ENCODE measurements at regions not wholly inside any gene's neighbourhood (a gene's known extent, or its start where the extent isn't known, plus 50 kb on each side); places are given as distances from the start of the nearest gene placed in this dataset.
A peak's percentile ranks its signal among the peaks of the same experiment; 100 is the strongest.
"Not testable (repeated sequence)": the region's sequence is repeated elsewhere in the genome, so short reads cannot be mapped to it uniquely, and the experiment has no call there.

DNA sequence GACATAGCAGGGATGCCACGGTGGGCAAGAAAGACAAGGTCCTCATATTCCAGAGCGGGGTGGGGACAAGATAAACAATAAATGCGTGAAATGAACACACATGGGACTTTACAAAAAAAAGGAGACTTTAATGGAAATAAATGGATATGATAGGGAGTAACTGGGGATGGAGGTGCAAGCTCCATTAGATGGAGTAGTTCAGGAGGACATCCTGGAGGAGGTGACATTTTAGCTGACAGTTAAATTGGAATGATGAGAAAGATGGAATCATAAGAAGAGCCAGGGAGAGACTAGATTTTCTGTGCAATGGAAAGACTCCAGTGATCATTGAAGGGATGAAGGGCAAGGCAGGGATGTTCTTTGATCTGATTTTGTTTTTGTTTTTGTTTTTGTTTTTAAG, 83.6 kb upstream of the MYL10 start:
- DNase-seq: no peak

DNA sequence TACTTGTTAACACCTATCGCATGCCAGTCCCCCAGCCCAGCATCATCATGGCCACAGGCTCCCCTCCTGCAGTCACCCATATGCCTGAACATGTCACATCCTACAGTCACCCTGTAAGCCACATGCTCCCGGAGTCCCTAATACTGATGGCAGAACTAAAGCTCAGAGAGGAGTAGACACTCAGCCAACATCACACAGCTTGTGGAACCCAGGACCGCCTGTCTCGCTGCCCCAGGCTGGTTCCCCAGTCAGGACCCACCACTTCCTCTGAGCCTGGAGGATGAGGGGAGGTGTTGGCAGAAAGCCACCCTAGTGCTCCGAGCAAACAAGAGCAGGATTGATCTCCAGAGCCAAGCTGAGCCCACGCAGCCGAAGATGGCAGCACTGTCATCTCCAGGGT, 85.0 kb upstream of the MYL10 start:
- DNase-seq: no peak

DNA sequence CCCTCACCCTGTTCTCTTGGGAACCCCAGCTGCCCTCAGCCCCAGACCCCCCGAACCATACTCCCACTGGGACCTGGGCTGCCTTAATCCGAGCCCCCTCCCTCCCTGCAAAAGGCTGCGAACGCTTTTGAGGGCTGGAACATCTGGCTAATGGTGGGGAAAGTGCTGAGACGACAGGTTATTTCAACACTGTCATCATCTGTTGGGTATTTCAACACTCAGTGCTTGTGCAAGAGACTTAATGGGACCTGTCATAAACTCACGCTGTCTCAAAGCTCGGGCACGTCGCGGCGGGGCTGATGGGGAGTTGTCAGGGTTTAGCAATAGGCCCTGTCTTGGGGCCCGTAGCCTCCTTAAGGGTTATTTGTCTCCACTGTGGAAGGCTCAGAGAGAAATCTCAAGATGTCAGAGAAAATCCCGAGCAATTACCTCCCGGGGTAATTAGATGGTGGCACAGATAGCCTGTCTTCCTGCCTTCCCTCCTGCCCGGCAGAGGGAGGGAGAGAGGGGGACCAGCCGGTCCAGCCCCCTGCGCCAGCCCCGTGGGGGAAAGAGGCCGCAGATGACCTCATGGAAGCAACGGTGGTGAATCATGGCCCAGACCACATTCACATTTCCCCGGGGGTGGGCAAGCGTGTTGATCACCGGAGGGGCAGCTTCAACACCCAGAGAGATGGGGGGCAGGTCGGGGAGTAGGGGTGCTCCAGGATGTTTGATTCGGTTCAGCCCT, 88.7 kb upstream of the MYL10 start:
- no peak for DNase-seq

DNA sequence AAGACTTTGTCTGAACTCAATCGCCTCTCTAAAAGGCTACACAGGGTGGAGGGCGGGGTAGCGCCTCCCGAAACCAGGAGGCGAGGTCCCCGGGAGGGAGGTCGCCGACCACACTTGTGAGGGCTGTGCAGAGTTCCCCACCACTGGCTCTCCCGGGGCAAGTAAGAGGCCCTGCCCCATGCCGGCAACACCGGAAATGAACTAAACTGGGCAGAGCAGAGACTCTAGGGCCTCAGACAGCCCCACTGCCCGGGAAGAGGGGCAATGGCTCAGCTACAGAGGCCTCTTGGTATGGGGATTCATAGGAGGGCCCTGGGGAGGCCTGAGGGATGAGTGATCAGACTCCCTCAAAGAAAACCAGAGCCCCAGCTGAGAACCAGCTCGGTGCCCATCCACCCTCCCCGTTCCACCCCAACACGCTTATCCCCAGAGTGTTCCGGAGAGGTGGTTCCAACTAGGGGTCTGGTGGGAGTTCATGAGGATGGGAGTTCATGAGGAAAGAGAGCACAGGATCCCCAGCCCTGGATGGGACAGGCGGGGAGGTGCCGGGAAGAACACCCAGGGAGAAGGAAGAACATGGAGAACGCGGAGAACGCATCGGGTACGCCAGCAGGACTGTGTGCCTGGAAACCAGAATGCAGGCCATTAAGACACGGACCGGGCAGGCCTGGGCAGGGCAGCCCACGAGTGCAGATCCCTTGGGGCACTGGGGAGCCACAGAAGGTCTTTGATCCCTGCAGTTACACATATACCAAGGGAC, 89.4 kb upstream of the MYL10 start:
- no peak for DNase-seq

DNA sequence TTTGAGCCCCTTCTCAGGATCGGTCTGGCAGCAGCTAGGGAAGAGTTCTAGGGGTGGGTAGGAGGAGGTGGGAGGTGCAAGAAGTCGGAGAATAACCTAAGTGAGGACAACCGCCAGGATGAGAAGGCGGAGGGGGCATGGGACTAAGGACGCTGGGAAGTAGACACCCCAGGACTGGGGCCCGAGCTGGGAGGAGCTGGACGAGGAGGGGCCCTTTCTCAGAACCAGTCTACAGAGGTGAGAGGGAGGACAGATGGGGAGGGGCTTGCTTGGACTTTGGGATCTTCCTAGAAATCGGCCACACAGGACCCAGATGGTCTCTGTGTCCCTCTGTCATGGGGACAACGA, 90.0 kb upstream of the MYL10 start:
- no peak for DNase-seq

DNA sequence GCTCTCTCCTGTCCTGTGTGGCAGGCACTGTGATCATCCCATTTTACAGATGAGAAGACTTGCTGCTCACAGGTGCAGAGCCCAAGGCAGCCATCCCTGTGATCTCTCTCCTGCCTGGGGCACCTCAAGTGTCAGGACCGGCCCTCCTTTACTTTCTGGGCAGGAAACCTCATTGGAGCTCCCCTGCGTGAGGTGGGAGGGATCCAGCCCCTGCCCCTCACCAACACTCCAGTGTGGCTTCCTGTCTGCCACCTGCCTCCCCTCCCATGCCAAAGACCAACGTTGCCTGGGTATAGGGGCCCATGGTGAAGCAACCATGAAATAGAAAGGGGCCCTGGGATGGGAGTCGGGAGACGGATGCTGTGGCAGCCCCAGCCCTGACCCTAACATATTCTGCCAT, 91.2 kb upstream of the MYL10 start:
- DNase-seq: no peak

DNA sequence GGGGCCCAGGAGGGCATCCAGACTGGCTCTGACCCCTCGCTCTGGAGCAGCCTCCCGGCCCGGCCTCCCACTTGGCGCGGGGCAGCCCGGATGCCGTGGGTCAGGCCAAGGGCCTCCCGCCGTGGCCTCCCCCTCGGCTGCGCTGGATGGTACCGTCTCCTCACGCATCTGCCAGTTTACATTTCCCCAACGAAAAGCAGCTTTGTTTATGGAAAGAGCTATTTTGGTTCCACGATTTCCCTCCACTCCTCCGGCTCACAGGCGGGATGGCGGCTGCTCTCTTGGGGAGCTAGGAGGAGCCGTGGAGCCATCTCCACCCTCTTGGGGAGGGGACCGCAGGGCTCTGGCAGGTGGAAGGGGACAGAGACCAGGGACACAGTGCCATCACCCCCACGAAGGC, 93.2 kb upstream of the MYL10 start:
- DNase-seq: no peak

DNA sequence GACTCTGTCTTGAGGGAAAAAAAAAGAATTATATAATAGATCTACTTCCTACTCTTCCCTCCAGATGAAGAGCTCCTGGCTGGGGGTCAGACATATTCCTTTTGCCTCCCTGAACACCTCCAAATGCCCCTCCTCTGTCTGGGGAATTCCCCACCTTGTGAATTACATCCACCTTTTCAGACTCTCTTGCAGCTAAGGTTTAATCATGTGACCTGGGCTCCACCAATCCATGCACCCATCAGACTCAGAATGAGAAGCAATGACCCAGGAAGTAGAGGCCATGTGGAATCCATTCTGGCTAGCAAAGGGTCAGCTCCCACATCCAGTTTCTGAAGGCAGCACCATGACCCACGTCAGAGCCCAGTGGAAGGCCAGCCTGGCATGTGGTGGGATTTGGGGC, 93.6 kb upstream of the CUX1 start:
- DNase-seq: no peak

DNA sequence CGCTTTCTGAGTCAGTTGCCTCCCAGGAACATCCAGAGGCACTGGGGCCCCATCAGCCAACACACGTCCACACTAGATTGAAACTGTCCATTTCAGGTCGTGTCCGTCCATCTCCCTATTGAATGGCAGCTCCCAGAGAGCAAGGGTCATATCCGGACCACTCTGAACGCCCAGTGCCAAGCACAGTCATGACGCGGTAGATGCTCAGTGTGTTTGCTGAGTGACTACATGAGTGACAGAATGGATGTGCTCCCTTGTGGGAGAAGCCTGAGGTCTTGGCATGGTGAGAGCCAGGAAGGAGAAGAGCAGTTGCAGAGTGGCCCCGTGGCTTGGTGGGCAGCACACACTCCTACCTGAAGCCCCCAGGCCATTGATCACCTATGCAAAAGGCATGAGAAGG, 92.5 kb upstream of the CUX1 start:
- DNase-seq: no peak

DNA sequence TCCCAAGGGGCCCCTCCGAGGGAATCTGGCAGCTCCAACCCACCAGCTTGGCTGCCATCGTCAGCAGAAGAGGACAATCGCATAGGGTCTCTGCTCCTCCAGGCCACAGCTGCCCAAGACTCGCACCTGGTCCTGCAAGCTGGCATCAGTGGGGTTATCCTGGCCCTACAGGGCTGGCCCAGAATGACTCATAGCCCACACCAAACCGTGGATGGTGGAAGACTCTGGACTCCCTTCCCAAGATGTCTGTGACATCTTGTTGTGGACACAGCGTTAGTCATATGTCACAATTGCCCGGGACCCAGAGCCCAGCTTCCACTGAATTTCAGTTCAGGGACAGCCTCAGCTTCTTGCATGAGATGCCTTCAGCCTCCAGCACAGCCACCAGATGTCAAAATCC, 91.5 kb upstream of the CUX1 start:
- no peak for DNase-seq

DNA sequence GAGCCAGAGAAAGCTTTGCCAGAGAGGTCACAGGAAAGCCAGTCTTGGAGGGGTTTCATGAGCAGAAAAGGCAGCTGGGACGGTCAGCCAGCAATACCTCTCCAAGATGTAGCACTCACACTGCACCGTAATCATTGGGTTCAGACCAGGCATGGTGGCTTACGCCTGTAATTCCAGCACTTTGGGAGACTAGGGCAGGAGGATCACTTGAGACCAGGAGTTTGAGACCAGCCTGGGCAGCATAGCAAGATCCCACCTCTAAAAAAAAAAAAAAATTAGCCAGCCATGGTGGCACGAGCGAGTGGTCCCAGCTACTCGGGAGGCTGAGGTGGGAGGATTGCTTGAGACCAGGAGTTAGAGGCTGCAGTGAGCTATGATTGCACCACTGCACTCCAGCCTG, 90.2 kb upstream of the CUX1 start:
- DNase-seq: no peak

DNA sequence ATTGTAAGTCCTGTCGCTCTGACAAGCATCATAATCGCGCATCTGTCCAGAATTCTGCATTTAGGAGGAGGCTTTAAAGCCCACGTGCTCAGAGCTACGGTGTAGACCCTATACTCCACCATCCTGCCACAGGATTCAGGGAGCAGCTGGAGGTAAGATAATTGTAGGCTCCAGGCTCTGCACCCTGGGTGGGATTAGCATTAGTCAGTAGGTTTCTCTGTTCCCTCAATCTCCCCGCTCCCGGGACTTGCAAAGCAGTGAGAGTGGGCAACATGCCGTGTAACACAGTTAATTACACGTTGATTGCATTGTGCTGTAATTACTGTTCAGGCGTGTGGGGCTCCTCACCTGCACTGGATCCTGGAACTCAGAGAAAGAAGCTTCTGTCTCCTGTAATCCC, 89.3 kb upstream of the CUX1 start:
- DNase-seq: no peak

DNA sequence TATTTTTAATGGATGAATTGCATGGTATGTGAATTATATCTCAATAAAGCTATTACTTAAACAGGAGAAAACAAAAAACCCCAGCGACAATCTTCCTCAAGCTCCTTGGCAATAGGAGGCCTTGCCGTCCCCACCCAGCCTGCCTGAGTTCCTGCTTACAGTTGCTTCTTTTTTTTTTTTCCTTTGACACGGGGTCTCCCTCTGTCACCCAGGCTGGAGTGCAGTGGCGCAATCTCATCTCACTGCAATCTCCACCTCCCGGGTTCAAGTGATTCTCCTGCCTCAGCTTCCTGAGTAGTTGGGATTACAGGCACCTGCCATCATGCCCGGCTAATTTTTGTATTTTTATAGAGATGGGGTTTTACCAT, 88.6 kb upstream of the CUX1 start:
- DNase-seq: not testable (repeated sequence)

DNA sequence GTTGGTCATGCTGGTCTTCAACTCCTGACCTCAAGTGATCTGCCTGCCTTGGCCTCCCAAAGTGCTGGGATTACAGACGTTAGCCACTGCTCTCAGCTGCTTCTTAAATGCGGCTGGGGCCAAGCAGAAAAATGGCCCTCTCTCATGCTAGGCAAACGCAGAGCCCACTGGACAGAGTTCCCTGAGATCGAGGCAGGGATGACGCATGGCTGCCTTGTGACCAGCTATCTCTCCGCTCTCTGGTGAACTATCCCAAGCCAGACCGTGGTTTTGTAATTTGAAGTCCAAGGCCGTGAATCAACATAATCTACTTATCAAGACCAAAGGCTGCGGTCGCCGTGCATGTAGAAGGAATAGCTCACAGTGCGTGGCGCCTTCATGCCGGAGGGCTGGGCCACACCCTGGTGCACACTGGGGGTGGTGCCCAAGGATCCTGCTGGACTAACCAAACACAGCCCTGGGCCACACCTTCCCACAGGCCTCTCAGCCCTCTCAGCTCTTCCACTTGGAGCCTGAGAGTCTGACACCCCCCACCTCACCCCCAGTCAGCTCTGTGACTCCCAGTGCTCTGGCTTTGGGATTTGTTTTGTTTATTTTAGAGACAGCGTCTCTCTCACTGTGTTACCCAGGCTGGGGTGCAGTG, 88.1 kb upstream of the CUX1 start:
- no peak for DNase-seq

DNA sequence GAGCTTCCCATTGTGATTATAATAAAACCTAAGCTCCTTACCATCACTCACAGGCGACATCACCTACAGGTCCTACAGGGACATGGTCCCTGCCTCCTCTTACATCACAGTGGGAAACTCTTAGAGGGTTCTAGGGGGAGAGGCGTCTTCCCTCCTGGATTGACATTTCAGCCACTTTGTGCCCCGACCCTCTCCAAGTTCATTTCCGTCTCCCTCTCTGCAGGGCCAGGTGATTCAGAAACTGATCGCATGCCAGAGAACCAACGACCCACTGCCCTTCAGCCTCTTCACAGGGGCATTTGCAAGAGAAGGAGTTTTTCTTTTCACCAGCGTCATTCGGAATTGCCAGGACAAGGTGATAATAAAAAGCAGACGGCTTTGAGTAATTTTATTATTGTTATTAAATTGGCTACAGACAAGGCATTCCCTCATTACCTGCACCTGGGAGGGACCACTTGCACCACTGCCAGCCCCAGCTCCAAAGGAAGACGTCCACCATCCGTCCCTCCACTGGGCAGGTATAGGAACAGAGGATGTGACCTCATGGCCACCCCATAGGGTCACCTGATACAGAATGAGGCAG, 85.8 kb upstream of the CUX1 start:
- DNase-seq: no peak

DNA sequence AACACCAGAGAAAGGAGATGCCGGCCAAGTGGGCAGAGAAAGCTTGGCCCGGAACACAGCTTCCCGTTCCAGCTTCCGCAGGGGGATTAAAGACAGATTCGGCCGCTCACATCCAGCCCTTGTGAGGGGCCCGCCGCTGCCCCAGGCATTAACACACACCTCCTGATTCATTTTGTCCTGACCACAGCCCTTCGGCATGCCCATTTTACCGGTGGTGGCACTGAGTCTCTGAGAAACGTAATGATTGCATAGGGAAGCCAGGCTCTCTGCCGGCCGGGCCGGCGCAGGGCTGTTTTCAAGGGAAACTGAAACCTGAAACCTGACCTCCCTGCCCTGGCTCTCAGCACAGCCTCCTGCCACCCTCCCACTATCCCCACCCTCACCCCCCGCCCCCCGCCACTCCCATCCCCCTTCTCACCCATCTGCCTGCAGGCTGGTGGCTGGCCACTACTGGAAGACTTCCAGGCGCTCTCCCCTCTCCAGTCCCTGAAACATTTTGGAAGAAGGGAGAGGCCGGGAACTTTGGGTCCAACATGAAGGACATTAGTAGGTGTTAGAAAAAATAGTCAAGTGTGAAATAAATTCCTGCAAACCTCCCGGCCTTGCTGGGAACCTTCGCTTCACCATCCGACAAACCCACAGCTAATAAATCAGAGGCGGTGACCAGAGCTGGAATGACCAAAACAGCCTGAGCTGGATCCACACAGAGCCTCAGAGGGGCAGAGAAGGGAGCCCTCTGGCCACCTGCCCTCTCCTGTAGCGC, 83.5 kb upstream of the CUX1 start:
- no peak for DNase-seq

DNA sequence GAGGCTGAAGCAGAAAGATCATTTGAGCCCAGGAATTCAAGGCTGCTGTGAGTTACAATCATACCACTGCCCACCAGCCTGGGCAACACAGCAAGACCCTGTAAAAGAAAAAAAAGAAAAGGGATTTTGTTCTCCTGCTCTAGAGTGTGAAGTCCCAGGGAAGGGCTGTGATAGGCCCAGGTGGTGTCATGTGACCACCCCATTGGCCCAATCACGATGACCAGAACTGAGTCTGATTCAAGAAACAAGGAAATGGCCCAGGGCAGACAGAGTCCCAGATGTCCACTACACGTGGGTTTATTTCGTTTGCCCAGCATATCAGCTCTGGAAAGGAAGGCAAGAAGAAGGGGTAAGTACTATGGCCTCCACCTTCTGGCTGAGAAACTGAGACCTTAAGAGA, 81.3 kb upstream of the CUX1 start:
- no peak for DNase-seq

DNA sequence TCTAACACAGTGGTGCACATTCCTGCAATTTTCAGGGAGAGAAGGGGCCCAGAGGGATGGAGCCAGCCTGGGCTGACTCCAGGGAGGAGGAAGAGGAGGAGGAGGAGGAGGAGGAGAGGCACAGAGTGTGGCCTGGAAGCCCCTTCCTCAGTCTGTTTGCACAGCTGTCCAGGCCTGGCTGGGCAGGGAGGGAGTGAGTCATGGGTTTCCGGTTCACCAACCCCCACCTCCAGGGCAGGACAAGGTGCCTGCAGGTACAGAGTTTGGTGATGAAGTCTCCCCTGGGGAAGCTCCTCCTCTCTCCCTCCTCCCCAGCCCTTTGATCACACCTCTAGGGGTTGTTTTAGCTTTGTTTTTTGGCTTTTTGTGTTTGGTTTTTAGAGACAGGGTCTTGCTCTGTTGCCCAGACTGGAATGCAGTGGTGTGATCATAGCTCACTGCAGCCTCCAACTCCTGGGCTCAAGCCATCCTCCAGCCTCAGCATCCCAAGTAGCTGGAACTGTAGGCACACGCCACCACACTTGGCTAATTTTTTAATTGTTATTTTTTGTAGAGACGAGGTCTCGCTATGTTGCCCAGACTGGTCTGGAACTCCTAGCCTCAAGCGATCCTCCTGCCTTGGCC, 77.5 kb upstream of the CUX1 start:
- DNase-seq: no peak

DNA sequence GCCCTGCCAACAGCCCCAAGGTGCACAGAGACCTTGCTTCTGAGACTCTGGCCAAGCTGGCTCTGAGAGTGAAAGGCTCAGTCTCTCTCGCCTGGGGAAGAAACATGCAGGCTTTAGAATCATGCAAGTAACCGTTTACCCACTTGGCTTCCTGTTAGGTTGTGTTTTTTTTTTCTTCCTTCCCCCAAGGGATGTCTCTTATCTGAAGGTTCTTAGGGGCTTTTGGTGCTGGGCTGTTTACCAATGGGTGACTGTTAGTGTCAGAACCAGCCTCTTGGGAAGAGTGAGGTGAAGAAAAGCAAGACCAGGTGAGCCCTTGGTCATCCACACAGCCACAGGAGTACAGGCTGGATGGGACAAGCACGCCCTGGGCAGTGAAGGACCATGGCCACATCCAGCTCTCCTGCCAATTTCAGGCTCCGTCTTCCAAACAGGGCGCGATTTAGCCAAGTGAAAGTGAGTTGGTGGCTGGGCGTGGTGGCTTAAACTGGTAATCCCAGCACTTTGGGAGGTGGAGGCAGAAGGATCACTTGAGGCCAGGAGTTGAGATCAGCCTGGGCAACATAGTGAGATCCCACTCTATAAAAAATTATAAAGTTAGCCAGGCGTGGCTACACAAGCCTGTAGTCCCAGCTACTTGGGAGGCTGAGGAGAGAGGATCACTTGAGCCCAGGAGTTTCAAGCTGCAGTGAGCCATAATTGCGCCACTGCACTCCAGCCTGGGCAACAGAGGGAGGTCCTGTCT, 76.3 kb upstream of the CUX1 start:
- DNase-seq: no peak

DNA sequence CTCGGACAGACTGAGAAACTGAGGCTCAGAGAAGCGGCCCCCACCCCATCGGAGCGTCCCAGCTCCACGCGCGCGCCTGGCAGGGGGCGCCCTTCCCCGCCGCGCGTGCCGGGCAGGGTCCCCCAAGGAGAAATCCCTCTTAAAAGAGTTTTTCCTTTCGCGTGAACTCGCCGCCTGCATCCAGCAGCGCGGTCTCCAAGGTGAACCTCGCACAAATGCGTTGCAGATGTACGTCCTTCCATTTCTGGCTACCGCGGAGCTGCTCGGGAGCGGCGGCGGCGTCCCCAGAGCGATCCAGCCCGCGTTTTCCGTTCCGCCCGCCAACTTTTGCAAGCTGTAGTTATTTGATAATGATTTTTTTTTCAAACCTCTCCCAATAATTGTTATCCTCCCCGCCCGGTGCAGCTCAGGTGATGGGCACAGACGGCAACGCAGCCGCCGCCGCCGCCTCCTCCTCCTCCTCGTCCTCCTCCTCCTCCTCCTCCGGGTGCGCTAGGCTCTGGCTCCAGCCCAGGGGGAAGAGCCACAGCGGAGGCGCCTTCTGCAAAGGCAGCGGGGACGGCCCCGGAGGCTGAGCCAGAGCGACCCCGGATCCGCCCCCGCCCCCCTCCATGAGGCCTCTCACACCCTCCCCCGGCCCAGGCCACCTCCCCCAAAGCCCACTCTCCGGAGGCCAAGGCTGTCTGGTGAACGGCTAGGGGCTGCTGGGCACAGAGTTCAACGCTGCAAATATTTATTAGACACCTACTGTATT, 74.0 kb upstream of the CUX1 start:
- peak; percentile 44 for DNase-seq

DNA sequence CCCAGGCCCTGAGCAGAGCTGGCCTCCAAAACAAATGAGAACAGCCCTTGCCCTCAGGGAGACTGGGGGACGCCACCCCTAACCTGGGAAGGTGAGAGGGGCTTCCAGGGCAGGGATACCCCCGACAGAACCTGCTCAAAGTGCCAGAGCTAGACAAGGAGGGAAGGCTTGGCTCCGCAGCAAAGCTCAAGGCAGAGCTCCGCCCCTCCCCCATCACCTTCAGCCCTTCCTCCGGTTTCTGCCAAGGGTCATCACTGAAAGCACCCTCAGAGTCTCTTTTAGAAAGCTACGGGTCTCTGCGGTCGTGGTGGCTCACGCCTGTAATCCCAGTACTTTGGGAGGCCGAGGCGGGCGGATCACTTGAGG, 73.4 kb upstream of the CUX1 start:
- DNase-seq: no peak

Data from NCI-H345 (cell line).